NCI-H1436 treated with DMSO at 0.1 percent for 48 hours (cell line): ENCODE measurements at regions not wholly inside any gene's neighbourhood (a gene's known extent, or its start where the extent isn't known, plus 50 kb on each side); places are given as distances from the start of the nearest gene placed in this dataset.

ENCODE experiments used
- DNase-seq: peaks from one replicate; lab custom pipeline; 2025; lab: John Stamatoyannopoulos, UW

DNA sequence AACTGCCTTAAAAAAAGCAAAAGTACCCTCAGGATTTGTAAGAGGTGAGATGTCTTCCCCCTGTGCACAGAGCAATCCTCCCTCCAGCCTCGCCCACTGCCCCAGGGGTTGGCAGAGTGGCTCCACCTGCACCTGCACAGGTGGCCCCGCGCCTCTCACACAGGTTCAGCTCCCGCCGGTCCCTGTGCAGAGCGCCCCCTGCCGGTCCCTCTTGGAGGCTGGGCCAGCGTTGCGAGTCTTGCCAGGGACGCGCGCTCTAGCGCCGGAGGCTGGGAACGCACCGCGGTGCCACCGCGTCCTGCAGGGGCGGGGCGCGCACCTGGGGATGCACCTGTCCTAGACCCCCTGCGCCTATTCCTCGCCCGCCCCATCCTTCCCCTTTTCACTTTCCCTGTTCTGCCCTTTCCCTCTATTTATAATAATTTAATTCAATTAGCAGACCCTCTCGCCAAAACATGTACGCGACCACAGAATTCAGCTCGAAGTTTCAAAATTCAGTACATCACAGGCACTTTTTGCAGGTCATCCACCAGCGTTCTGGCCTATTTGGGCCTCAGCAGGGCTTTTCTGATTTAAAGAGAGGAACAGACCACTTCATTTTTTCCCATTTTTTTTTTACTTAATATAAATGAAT lies 618.6 kb downstream of the AACS start:
- no peak for DNase-seq

DNA sequence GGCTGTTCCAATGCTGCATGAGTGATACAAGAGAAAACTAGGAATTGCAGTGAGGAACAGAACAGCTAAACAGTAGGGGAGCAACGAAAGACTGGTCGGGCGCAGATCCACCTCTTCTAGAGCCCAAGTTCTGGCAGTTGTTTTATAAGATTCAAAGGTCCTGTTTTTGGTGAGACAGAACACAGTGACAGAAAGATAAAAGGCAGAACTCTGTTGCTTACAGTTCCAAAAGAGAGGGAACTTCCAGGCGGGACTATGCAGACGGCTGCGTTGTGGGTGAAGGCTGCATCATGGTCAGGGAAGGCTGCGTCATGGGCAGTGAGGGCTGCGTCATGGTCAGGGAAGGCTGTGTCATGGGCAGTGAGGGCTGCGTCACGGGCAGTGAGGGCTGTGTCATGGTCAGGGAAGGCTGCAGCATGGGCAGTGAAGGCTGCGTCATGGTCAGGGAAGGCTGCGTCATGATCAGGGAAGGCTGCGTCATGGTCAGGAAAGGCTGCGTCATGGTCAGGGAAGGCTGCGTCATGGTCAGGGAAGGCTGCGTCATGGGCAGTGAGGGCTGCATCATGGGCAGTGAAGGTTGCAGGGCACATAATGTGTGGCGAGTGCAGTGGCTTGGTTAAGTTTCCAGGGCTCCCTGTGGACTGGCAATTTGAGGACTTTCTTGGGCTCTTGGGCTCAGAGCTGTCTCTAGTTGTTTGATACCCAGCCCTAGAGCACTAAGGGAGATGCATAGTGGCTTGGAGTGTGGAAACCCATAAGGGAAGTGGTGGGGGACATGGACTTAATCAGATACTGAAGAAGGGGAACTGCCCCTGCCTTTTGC lies 619.9 kb downstream of the AACS start:
- DNase-seq: no peak

DNA sequence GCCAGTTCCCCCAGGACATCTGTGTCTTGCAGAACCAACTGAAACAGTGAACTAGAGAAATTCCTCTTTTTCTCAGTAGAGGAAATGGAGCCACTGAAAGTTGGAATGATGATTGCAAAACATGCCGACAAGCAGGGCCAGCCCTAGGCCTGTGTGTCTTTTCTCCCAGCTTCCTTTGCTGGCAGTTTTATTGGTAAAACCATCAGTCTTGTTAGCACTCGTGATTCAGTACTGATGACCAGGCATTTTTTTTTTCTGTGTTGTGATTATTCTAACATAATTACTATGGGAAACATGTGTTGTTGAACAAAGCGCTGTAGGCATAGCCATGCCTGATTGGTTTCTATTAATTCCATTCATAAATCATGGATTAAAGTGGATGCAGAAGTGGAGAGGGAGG lies 620.7 kb downstream of the AACS start:
- no peak for DNase-seq

DNA sequence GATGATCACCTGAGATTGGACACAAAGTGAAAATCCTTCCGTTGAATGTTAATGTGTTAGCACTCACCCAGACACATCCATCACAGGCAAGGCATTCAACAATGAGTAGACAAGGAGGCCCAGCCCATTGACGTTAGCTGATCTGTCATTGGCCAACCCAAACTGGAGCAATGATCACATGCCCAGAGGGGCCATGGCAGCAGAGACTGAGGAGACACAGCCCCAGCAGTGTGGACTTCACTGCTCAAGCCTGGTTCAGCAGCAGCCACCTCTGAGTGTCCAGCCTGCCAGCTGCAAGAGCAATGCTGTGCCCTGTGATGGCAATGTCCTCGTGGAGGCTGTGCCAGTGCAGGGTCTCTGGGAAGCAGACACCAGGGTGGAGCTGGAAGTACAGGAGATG lies 622.2 kb downstream of the AACS start:
- DNase-seq: no peak

DNA sequence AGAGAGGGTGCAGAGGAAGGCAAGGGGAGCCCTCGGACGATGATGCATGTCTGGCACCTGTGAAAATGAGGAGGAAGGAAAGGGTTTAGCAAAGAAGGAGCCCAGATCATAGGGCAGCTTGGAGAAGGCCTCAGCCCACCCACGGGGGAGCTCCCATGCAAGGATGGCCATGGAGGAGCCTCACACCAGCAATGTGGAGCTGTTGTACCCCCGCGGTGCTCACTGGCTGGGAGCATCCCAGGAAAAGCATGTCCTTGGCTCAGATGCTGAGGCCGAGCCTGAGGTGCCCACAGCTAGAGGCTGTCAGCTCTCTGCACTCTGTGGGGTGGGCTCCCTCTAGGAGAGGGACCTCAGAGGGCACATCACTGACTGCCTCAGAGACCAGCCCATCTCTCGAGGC lies 622.6 kb downstream of the AACS start:
- no peak for DNase-seq

DNA sequence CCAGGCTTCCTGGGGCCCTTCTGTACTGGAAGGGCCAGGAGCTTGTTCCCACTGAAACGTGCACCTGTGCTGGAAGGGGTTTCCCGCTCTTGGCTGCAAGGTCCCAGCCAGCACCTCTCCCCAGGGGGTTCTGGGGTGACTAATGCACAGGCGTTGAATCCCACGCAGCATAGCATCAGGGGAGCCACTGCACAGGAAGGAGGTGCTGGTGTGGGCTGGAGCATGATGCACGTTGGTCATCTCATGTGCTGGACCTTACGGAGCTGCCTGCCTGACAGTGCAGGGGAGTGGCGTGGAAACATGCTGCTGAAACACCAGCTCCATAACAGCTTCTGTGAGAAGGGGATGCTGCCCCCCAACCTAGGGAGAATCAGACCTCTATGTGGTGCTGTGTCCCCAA lies 623.0 kb downstream of the AACS start:
- no peak for DNase-seq

DNA sequence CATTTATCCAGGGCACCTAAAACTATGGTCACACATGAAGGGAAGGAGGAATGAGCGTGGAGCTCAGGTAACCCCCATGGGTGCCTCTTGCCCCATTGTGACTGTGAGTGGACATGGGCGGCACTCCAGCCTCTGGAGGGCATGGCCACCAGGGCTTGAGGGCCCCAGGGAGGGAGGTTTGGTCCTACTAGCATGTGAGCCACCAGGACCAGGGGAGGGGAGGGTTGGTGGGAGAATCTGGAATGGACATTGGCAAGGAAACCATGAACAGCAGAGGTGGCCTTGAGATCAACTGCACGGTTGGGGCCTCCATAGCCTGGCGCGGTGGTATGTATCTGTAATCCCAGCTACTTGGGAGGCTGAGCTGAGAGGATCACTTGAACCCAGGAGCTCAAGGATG lies 623.6 kb downstream of the AACS start:
- DNase-seq: no peak

DNA sequence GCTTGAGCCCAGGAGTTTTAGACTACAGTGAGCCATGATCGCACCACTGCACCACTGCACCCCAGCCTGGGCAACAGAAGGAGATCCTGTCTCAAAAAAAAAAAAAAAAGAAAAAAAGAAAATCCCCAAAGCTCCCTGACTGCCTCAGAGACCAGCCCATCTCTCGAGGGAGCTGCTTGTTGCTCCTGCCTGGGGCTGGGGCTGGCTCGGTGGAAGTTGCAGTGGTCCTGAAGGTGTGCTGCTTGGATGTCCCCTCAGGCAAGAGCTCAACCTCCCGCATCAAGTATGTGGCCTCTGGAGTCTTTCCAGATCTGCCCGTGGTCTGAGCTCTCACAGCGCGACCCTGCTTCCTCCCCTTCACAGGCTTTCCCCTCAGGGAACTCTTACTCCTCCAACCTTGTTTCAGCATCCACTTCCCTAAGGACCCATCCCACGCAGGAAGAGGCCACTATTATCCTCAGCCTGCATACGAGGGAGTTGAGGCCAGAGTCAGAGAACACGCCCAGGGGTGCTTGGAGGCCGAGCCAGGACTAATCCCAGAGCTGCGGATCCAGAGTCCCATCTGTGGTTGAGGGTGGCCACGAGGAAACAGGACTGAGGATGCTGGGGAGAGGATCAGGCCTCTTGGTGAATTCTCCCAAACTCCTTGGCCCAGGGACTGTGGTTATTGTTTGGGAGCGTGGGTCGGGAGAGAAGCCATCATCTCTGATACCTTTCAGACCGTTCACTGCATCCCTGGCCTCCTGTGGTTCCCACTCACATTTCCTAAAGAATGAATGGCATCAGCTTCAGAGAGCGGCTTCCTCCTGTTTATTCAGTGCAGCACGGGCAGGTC lies 624.6 kb downstream of the AACS start:
- no peak for DNase-seq

DNA sequence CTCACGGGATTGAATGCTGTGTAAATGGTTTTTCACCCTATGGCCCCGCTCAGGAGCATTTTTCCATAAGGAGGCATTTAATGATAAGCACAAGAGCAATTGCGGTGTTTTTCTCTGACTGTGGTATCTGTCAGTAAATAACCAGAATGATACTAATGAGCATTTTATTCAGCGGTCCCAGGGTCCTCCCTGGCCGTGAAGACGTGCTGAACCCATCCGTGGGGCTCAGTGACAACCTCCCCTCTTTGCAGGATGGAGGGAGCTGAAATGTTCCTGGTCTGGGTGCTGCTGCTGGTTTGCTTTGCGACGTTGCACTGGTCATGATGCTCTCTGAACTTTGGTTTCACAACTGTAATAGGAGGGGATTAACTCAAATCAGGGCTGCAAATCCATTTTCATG lies 625.6 kb downstream of the AACS start:
- no peak for DNase-seq

DNA sequence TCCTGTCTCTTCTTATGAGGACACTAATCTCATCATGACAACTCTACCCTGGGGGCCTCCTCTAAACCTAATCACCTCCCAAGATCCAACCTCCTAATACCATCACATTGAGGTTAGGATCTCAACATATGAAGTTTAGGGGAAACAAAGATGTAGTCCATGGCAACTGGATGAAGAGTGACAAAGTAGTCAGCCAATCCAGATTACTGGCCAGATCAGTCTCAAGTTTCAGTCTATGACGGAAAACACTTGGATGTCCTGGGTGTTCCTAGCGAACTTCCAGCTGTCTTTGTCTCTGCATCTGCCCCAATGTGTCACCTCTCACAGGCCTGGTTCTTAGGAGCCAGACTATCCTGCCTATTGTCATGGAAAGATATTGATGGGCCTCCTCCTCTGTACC lies 630.8 kb downstream of the AACS start:
- DNase-seq: no peak

DNA sequence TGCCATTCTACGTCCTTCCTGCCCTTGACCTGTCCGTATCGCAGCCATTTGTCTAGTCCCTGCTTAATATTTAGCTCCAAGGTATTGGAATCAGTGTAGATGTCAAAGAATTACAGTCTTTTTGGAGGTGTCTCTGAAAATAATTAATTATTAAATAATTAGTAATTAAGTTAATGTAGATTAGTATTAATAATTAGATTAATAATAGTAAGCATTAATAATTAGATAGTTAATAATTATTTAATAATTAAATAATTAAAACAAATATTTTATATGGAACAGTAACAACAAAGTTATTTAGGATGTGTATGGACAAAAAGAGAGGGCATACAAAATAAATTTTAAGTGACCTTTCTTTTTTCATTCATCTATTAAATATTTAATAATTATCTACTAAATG lies 639.6 kb downstream of the AACS start:
- DNase-seq: no peak

DNA sequence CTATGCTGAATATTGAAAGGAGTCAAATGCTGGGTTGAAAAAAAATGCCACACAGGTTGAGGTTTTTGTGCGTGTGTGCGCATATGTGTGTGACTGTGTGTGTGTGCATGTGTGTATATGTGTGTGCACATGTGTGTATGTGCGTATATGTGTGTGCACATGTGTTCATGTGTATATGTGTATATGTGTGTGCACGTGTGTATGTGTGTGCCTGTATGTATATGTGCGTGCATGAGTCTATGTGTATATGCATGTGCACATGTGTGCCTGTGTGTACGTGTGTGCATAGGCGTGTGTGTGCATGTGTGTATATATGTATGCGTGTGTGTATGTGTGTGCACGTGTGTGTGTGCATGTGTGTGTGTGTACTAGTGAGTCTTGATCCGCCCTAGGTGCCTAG lies 655.7 kb downstream of the AACS start:
- no peak for DNase-seq

DNA sequence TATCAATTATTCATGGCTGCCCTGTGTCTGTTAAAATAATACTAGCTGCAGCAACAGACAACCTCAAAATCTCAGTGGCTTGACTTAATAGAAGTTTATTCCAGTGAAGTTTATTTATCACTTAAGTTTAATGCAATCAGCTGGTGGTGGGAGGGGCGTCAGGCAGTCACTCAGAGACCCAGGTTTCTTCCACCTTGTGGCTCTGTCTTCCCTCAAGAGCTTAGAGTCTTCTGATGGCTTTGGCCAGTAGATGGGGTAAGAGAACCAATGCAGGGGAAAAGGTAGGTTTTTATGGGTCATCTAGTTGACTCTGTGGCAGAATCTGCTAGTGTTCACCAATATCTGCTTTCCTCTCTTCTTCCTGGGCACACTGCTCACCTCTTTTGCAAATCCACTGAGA lies 668.9 kb downstream of the AACS start:
- DNase-seq: no peak

DNA sequence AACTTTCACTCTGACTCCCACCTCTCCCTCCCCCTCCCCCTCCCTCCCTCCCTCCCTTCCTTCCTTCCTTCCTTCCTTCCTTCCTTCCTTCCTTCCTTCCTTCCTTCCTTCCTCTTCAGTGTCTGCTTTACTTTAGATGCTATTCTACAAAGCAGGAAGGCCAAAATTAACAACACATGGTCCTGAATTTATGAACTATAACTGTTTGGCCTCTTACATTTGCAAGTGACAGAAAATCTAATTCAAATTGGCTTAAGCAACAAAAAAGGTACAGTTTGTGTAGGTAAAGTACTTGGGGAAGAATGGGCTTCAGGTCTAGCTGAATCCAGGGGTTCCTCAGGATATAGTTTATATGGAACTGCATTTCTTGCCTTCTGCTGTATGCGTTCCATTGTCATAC lies 673.0 kb downstream of the AACS start:
- DNase-seq: no peak

DNA sequence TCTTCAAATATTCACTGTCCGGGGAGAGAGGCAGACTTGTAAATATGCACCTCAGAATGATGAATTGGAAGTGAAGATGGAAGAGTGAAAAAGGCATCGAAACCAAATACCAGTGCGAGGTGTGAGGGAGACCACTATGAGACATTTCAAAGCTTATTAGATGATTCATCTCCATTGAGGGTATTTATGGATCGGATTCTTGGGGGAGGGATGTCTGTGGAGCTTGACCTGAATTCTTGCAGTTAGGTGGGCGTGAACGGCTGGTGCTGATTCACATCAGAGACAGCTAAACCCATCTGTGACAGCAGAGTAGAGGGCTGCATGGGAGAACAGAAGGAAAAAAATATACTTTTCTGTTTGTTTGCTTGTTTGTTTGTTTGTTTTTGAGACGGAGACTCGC lies 677.2 kb downstream of the AACS start:
- no peak for DNase-seq

DNA sequence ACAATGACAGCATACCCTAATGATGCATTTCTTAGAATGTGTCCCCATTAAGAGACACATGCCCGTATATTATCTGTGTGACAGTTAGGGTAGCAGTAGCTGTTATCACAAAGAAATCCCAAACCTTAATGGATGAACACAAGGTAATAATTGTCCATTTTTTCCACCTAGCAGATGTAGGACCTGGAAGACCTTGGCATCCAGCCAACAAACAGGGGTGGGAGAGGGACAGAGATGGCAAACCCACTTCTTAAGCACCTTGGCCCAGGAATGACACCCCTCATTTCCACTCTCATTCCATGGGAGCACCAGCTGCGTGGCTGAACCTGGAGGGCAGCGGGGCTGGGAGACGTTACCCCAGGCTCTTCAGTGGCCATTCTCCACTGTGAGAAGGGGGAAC lies 679.0 kb downstream of the AACS start:
- no peak for DNase-seq

DNA sequence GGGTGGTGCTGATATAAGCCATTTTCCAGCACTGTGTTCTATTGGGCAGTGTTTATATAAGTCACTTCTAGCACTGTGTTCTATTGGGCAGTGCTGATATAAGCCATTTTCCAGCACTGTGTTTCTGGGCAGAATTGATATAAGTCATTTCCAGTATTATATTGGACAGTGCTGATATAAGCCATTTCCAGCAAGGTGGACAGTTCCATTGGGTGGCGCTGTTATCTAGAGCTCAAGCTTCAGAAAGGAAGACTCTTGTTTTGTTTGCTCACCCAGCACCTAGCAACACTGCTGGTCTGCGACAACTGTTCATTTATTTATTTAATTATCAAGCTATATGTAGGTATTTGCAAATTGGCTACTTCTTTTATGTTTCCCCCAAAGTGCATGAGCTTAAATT lies 690.3 kb downstream of the AACS start:
- DNase-seq: no peak

DNA sequence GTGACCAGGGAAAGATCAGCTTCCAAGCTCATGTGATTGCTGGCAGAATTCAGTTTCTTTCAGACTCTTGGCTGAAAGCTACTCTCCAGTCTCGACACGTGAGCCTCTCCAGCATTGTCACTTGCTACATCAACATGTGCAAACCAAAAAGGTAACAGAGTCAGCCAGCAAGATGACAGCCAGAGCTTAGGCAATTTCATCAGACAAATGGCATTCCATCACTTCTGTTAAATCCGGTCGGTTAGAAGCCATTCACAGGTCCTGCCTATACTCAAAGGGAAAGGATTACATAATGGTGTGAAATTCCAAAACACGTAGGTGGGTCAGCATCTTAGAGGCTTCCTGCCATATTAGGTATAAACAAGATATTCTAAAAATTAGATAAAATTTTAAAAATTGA lies 700.9 kb downstream of the AACS start:
- DNase-seq: no peak

DNA sequence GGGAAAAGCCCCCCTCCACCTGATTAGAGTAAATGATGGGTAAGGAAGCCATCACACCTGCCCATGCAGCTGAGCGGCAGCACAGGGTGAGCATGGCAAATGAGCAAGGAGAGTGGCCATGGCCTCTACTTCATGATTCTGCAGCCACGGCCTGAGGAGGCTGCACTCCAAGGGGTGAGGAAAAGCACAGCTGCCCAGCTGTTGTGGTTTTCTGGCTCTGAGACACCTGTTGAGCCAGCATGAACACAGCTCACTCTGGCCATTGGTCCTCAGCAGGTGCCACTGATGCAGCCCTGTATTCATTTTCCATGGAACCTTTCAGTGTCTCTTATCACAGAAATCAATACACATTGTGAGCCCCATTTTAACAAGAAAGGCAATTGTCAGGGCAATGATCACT lies 707.2 kb downstream of the AACS start:
- DNase-seq: no peak

DNA sequence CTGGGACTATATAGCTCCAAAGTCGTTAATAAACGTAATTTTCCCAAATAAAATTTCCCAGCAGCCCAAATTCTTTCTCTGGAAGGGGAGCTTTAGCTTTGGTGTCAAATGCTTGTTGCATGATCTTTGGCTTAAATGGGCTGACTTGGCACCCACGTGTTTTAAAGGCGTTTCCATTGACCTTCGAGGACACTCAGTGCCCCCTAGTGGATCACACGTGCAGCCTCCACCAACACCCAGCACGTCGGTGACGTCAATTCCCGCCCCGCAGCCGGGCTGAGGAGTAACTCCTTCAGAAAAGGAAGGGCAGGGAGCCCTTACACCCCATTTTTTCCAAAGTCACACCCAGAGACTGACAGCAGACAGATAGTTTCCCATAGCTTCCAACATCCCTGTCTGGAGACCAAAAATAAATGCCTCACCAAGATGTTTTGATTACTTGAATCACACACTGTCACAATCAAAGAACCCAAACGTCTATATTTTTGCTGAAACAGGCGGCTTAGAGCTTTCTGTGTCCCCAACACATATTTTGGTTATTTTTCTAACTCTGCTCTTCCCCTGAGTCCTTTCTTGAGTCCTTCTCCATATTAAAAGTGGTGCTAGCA lies 707.9 kb downstream of the AACS start:
- DNase-seq: no peak

DNA sequence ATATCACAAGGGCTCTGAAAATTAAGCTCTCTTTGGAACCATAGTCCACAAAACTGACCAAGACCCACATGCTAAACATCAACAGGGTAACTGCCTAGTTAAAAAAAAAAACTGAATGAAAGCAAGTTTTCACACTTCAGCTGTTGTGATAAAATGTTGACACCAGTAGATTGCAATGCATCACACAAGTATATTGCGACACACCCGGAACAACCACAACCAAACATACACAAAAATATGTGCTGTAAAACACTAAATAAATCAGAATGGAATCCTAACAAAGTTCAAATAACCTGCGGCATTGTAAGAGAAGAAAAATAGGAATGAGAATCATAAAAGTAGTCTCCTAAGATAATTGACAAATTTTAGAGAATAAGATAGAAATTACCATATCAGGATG lies 710.3 kb downstream of the AACS start:
- no peak for DNase-seq

DNA sequence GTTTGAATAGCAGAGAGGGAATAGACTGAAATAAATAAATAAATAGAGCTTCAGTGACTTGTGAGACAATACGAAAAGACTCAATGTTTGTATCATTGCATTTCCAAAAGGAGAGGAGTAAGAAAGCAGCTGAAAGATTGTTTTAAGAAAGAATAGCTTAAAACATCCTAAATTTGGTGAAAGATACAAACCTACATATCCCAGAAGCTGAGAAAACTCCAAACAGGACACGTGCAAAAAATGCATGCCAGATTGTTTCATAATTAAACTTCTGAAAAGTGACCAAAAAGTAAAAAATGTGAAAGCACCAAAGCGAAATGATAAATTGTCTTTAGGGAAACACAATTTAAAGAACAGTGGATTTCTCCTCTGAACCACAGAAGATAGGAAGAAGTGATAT lies 711.0 kb downstream of the AACS start:
- no peak for DNase-seq

DNA sequence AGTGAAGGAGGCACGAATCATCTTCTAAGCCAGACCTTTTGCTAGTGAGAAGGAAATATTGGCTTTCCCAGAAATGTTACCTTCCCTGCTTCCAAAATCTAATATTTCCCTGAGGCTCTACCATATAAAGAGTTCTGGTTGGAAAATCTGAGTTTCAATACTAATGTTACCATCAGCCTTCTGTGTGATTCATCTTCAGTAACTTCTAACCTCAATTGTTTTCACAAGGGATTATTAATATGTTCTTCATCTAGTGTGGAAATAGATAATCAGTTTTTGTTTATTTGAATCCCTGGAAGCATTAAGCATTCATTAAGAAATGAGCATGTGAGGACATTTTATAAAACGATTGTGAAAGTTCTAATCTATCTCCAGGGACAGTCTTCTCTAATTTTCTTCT lies 720.9 kb downstream of the AACS start:
- no peak for DNase-seq
